ENCODE measurements at regions not wholly inside any gene's neighbourhood (a gene's known extent, or its start where the extent isn't known, plus 50 kb on each side); places are given as distances from the start of the nearest gene placed in this dataset.

DNA sequence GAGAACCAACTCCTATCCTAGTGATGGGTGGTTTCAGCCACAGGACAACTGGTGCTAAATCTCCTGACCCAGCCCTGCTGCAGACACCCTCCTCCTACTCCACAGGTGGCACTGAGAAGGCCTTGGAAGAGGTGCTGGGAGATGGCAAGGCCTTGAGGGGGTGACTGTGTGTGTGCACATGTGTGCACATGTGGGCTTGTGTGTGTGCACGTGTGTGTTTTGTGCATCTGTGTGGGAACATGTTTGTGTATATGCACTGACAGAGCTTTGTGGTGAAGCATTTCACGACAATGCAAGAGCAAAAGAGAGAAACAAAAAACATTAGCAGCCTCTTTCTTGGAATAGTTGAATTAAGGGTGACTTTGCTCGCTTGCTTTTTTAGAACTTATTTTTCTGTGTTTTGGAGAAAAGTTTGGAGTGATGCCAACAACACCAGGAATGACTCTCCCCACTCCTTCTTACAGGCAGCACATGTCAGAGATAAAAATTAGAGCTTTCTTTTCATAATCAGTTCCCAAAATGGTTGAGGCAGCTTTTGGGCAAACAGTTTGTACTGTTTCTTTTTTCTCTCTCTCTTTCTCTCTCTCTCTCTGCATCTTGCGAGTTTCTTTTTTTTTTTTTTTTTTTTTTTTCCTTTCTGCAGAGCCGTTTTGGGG lies 69.5 kb downstream of the SEC61G start:
- H3K9ac ChIP-seq (replicated peaks in 1 of 4; ENCODE audit: extremely low read depth in 1 of 4, low read depth in 3 of 4, low read length in 3 of 4) = no peak overlapping the region
- WGBS, 2 experiments (ENCODE audit: extremely low coverage in 1 of 2, insufficient coverage in 1 of 2, insufficient read length in 1 of 2, insufficient replicate concordance in 2 of 2, low coverage in 1 of 2, low lambda C conversion rate in 2 of 2, missing lambda C conversion rate in 1 of 2) = 83% methylated on average over 3 of the region's 5 CpGs; no CpG with 5 or more reads in 1 of the 2 experiments
- DNase-seq (ENCODE audit: low read depth in 1 of 2, low spot score in 2 of 2) (no peak), FAIRE-seq (no peak)
- no peak overlapping the region for H2AFZ ChIP-seq (ENCODE audit: low read length)
- no peak overlapping the region for H3K4me2 ChIP-seq (ENCODE audit: insufficient read depth in 1 of 2, low read depth in 2 of 2, low read length in 2 of 2)
- no peaks in the 10 kb centered on the region for H3K79me2 ChIP-seq (ENCODE audit: control insufficient read depth in 1 of 2, insufficient read depth in 2 of 2, low read length in 2 of 2)
- H3K18ac ChIP-seq (ENCODE audit: extremely low read depth, low read length) = no peak overlapping the region
- H3K9me3 ChIP-seq (ENCODE audit: insufficient read depth in 2 of 2, low read depth in 1 of 2, low read length in 1 of 2) = no peaks in the 10 kb centered on the region
- peak overlapping the region; percentile 29 for H3K4ac ChIP-seq (replicated peaks; ENCODE audit: insufficient read length, low read depth, low read length)
- no peaks in the 10 kb centered on the region for H3K23me2 ChIP-seq (ENCODE audit: low read depth, low read length)
- H4K20me1 ChIP-seq (replicated peaks in 1 of 2; ENCODE audit: control insufficient read depth in 1 of 2, insufficient read depth in 2 of 2, low read length in 2 of 2) = no peaks in the 10 kb centered on the region
- no peak overlapping the region for H2BK5ac ChIP-seq (ENCODE audit: low read depth, low read length)
- no peak for TF ChIP-seq POU5F1 (IDR thresholded peaks at IDR 0.05; ENCODE audit: low read depth, low read length)
- no peak for TF ChIP-seq PHF8 (conservative IDR thresholded peaks at IDR 0.05; ENCODE audit: low read depth, low read length)
- no peak for TF ChIP-seq TAF7 (optimal IDR thresholded peaks at IDR 0.05; ENCODE audit: borderline replicate concordance, low read depth, low read length)
- TF ChIP-seq POLR2A (IDR thresholded peaks at IDR 0.05; ENCODE audit: control extremely low read depth in 1 of 2, low read depth in 2 of 2, low read length in 2 of 2) = no peak
- no peak for TF ChIP-seq RNF2 (IDR thresholded peaks at IDR 0.05; ENCODE audit: borderline replicate concordance, low read depth, low read length, missing control alignments, poor library complexity, severe bottlenecking)
- TF ChIP-seq SP1 (IDR thresholded peaks at IDR 0.05; ENCODE audit: low read depth, low read length) = no peak
- TF ChIP-seq, protein P1, sequence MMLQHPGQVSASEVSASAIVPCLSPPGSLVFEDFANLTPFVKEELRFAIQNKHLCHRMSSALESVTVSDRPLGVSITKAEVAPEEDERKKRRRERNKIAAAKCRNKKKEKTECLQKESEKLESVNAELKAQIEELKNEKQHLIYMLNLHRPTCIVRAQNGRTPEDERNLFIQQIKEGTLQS (IDR thresholded peaks at IDR 0.05; ENCODE audit: insufficient read depth, low read depth, low read length) = no peak
- no peak for TF ChIP-seq CREB1 (IDR thresholded peaks at IDR 0.05)
- H3K56ac ChIP-seq (replicated peaks; ENCODE audit: insufficient read length, low read depth, low read length) = no peak overlapping the region
- no peak overlapping the region for H3K14ac ChIP-seq (ENCODE audit: insufficient read length)
- no peak overlapping the region for H4K8ac ChIP-seq (ENCODE audit: extremely low read depth, insufficient read depth, low read length)
- ChIA-PET POLR2A (ENCODE audit: partially characterized antibody) (no interaction called here), CTCF (ENCODE audit: partially characterized antibody) (no interaction called here)
- H4K91ac ChIP-seq (replicated peaks; ENCODE audit: insufficient read length, low read length) = no peak overlapping the region
- peak overlapping the region; percentile 92; the same call in 1 of the 2 replicates for H2BK15ac ChIP-seq (ENCODE audit: low read length)
- H2BK20ac ChIP-seq (ENCODE audit: low read length) = peak overlapping the region; percentile 62; the same call in 1 of the 2 replicates
- no peaks in the 10 kb centered on the region for H3K79me1 ChIP-seq (ENCODE audit: low read depth, low read length)
- no peak overlapping the region for H3K23ac ChIP-seq (ENCODE audit: insufficient read length)
- no peak overlapping the region for H4K5ac ChIP-seq (ENCODE audit: insufficient read length, low read depth, low read length)
- H3K4me3 ChIP-seq (ENCODE audit: extremely low read depth in 1 of 4, insufficient read depth in 2 of 4, low read depth in 3 of 4, low read length in 4 of 4) = no peak overlapping the region
- H2BK120ac ChIP-seq (replicated peaks; ENCODE audit: low read depth, low read length) = no peak overlapping the region
- H2BK12ac ChIP-seq (ENCODE audit: low read depth, low read length) = peak overlapping the region; percentile 45; the same call in 1 of the 2 replicates
- H2AK5ac ChIP-seq (ENCODE audit: low read depth, low read length) = no peak overlapping the region
- no peaks in the 10 kb centered on the region for H3K27me3 ChIP-seq (replicated peaks in 1 of 4; ENCODE audit: control insufficient read depth in 3 of 4, extremely low read depth in 1 of 4, insufficient read depth in 3 of 4, low read length in 3 of 4)
- H3K27ac ChIP-seq (ENCODE audit: low read depth, low read length) = no peak overlapping the region
- H3K36me3 ChIP-seq (ENCODE audit: control insufficient read depth in 2 of 4, insufficient read depth in 4 of 4, low read length in 3 of 4) = no peaks in the 10 kb centered on the region
- no peaks in the 10 kb centered on the region for H3K4me1 ChIP-seq (replicated peaks in 1 of 4; ENCODE audit: control insufficient read depth in 3 of 4, insufficient read depth in 4 of 4, low read length in 3 of 4)
